Ovary (tissue), 7 donors: ENCODE measurements at regions not wholly inside any gene's neighbourhood (a gene's known extent, or its start where the extent isn't known, plus 50 kb on each side); places are given as distances from the start of the nearest gene placed in this dataset.

Experiments used
- DNase-seq, 5 donors: peaks; one replicate each; pipeline ENCODE4 v3.0.0-alpha.2; 2019 to 2020
- H3K27ac ChIP-seq, 2 donors: fragments of 200-600 bp; one replicate each; pipeline versions ENCODE4 v1.5.1 to v1.8.0; 2019 to 2022
- H3K27me3 ChIP-seq: fragments of 200-600 bp; one replicate; pipeline ENCODE4 v1.8.0; 2022
- H3K36me3 ChIP-seq: fragments of 200-600 bp; sonication (generic); one replicate; pipeline ENCODE4 v1.5.1; 2019
- H3K4me1 ChIP-seq: one replicate; pipeline ENCODE4 v1.8.1; 2013; ENCODE audit warnings: mild to moderate bottlenecking, moderate library complexity; ENCODE audit not compliant: insufficient read depth
- H3K4me3 ChIP-seq: fragments of 200-600 bp; sonication (generic); one replicate; pipeline ENCODE4 v1.5.1; 2017
- H3K9me3 ChIP-seq, 2 donors: fragments of 200-600 bp in 1 of 2; sonication (generic) in 1 of 2; one replicate each; pipeline versions ENCODE4 v1.5.1 to v1.8.1; 2013 to 2019; ENCODE audit warnings: mild to moderate bottlenecking in 1 of 2, moderate library complexity in 1 of 2
- EP300 ChIP-seq: sonication (generic); formaldehyde crosslinking; IDR thresholded peaks from one replicate; pipeline ENCODE4 v1.6.1; 2017; ENCODE audit warnings: antibody characterized with exemption
- POLR2A ChIP-seq: fragments of 450-650 bp; IDR thresholded peaks from one replicate; pipeline ENCODE4 v1.6.1; 2017; ENCODE audit warnings: antibody characterized with exemption, mild to moderate bottlenecking, moderate library complexity
- WGBS, 3 donors: extraction: QIAGEN DNeasy Blood & Tissue Kit in 1 of 3; methylation state at CpG; one replicate each; pipeline versions ENCODE4 v1.1.5 to v1.1.7; 2013 to 2017; 5-methylcytosine and 5-hydroxymethylcytosine counted together
- intact Hi-C, 4 donors: fragments of 100-400 bp; cut with DNase I; formaldehyde crosslinking; loops; one replicate each; pipeline versions ENCODE4 v1.11.0 to v1.15.1; 2022 to 2023
- TF ChIP-seq, protein P1 (sequence below), 3 donors: fragments of 450-650 bp in 2 of 3; fragments of 200-600 bp in 1 of 3; IDR thresholded peaks; one replicate each; pipeline versions ENCODE4 v1.5.1 to v1.8.0; 2016 to 2022; ENCODE audit warnings: antibody characterized with exemption in 3 of 3, mild to moderate bottlenecking in 1 of 3
- donor health status: DM: no; HTN: no; CAD: no; lungs with moderate emphysema.
- donor health status: DM: no; HTN: no; CAD: no.
- donor health status: Bipolar disorder and iron deficiency.
- donor health status: DM: no; HTN: no; CAD: no.
- donor health status: DM: yes; HTN: yes; CAD: no.

DNA sequence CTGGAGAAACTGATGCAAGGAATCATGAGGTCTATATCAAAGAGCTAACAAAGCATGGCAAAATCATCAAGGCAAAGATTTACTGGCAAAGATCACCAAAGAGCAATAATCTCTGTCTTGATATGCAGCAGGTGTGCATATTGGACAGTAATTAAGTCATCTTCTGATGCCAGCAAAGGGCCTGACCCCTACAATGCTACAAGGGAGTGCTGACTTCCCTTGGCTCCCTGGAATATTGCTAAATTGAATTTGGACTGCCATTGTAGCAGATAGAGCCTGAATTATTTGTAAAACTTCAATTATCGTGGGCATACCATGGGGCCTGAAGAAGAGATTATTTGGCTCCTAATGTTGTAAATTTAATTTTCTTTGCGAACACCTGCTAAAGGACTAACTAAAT is 307.9 kb upstream of the SYT1 start:
- Histone ChIP-seq H3K4me3 (no peak overlapping the region), H3K27ac (no peak overlapping the region), H3K9me3 (no peaks in the 10 kb centered on the region), H3K4me1 (no peaks in the 10 kb centered on the region), H3K36me3 (no peaks in the 10 kb centered on the region), H3K27me3 (no peaks in the 10 kb centered on the region)
- no peak for DNase-seq
- WGBS, 3 donors = 95 to 97% (median 95%) methylated on average over 2 of the region's 2 CpGs
- TF ChIP-seq EP300 (no peak), POLR2A (no peak)
- TF ChIP-seq, protein P1, sequence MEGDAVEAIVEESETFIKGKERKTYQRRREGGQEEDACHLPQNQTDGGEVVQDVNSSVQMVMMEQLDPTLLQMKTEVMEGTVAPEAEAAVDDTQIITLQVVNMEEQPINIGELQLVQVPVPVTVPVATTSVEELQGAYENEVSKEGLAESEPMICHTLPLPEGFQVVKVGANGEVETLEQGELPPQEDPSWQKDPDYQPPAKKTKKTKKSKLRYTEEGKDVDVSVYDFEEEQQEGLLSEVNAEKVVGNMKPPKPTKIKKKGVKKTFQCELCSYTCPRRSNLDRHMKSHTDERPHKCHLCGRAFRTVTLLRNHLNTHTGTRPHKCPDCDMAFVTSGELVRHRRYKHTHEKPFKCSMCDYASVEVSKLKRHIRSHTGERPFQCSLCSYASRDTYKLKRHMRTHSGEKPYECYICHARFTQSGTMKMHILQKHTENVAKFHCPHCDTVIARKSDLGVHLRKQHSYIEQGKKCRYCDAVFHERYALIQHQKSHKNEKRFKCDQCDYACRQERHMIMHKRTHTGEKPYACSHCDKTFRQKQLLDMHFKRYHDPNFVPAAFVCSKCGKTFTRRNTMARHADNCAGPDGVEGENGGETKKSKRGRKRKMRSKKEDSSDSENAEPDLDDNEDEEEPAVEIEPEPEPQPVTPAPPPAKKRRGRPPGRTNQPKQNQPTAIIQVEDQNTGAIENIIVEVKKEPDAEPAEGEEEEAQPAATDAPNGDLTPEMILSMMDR (IDR thresholded peaks at IDR 0.05) = no peak
- intact Hi-C loops = no loop called here

DNA sequence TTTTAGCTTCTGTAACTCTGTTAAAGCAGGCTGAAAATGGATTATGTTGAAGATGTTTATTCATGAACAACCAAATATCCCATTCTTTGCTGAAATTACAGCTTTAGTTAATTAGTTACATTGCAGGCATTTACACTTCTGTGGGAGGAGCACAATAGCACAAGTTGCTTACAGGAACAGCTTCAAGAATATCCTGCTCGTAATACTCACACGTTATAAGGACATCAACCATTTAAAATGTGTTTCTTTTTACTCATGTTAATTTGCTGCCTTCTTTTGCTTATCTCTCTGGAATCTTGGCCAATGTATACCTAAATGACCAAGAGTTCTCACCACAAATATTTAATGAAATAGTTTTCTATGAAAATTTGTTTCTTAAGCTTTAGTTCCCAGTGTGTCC is 305.2 kb upstream of the SYT1 start:
- Histone ChIP-seq H3K27ac (no peak overlapping the region), H3K36me3 (no peaks in the 10 kb centered on the region), H3K4me3 (no peak overlapping the region), H3K4me1 (peaks cover 3% of the 10 kb centered on the region), H3K27me3 (no peaks in the 10 kb centered on the region), H3K9me3 (no peaks in the 10 kb centered on the region)
- DNase-seq = no peak
- 57 to 71% (median 57%) methylated on average over 2 of the region's 2 CpGs for WGBS, 3 donors
- TF ChIP-seq EP300 (no peak), POLR2A (no peak)
- TF ChIP-seq, protein P1 (IDR thresholded peaks at IDR 0.05) = no peak
- intact Hi-C loops = no loop called here

DNA sequence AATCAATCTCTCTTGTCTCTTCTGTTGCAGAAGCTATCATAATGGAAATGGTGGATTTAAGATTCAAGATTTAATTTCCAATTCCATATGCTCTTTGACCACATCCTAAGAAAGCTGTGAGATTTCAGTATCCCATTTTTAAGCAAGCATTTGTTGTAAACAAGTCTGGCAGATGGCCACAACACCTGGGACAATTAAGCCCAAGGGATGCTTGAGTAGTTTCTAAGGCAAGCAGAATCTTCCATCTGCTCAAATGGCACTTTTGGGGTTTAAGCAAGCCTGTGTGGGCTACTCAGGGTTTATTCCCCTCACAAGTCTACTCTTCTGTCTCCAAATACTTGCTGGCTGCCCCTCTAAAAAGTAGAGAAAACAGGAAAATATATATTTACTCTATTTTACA is 304.7 kb upstream of the SYT1 start:
- Histone ChIP-seq H3K9me3 (no peaks in the 10 kb centered on the region), H3K36me3 (no peaks in the 10 kb centered on the region), H3K27ac (no peak overlapping the region), H3K4me1 (peaks cover 3% of the 10 kb centered on the region), H3K4me3 (no peak overlapping the region), H3K27me3 (no peaks in the 10 kb centered on the region)
- intact Hi-C loops = no loop called here
- TF ChIP-seq, protein P1 (IDR thresholded peaks at IDR 0.05) = no peak
- no peak for TF ChIP-seq EP300
- TF ChIP-seq POLR2A = no peak
- DNase-seq = no peak

DNA sequence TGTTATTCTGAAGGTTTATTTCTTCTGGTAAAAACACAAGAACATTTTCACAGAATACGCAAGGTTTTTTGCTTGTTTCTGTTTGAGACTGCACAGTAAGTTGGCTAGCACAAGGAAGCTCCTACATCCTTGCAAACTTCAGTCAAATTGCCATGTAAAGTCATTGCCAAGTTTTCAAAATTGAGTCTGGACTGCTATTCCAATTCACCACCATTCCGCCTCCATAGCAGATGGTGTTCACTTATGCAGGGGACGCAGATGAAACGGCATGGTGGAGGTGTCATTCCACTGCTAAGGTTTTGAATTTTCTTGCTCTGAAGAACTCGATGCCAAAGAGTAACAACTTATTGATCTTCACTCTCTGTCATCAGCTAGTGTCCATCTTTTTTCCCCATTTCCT is 303.9 kb upstream of the SYT1 start:
- Histone ChIP-seq H3K27me3 (no peaks in the 10 kb centered on the region), H3K27ac (no peak overlapping the region), H3K4me1 (peaks cover 3% of the 10 kb centered on the region), H3K9me3 (no peaks in the 10 kb centered on the region), H3K36me3 (no peaks in the 10 kb centered on the region), H3K4me3 (no peak overlapping the region)
- TF ChIP-seq, protein P1 (IDR thresholded peaks at IDR 0.05) = no peak
- no peak for TF ChIP-seq EP300
- no peak for TF ChIP-seq POLR2A
- 97% methylated on average over 5 of the region's 5 CpGs for WGBS, 3 donors
- intact Hi-C loops = no loop called here
- DNase-seq = no peak
